Sigmoid colon (tissue), 4 donors: ENCODE measurements at regions not wholly inside any gene's neighbourhood (a gene's known extent, or its start where the extent isn't known, plus 50 kb on each side); places are given as distances from the start of the nearest gene placed in this dataset.
"Not testable (repeated sequence)": the region's sequence is repeated elsewhere in the genome, so short reads cannot be mapped to it uniquely, and the experiment has no call there.

Experiments used
- POLR2AphosphoS5 ChIP-seq, 4 donors: sonication (generic); formaldehyde crosslinking; IDR thresholded peaks; one replicate each; pipeline ENCODE4 v1.6.1; 2017; ENCODE audit warnings: antibody characterized with exemption in 4 of 4
- TF ChIP-seq, protein P1 (sequence below), 4 experiments: fragments of 450-650 bp in 3 of 4; fragments of 200-600 bp in 1 of 4; IDR thresholded peaks; one replicate each; pipeline ENCODE4 v1.5.1; 2016 to 2019; ENCODE audit warnings: antibody characterized with exemption in 4 of 4, mild to moderate bottlenecking in 3 of 4, moderate library complexity in 2 of 4

DNA sequence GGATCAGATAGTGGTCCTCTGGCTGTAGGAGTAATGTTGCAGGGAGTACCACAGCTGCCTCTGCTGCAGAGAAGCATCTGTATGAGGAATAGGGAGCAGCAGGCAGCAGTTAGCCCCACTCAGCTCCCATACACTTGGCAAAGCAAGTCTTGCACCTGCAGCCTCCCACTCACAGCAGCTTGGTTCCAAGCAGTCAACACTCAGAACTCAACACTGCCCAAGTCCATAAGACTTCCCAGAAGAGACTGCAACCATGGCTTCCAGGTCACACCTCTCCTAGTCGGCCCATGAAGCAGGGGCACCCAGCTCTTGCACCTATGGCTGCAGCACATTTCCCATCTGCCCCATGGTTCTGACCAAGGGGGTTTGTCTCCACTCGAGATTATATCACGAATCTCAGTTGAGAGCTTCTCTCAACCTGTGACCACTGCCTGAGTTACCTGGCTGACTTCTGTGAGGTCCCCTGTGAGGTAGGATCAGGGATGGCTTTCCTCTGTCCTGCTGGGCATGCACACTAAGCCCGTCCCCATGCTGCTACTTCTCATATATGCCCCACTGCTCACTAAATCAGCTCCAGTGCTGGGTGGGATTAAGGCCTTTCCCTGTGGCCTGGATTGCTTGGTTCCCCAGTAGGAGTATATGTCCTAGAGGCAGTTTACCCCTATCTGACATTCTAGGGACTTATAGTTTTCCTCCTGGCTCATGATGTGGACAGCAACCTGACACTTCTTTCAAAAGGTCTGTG lies 562.0 kb upstream of the TPTE start:
- TF ChIP-seq, protein P1, sequence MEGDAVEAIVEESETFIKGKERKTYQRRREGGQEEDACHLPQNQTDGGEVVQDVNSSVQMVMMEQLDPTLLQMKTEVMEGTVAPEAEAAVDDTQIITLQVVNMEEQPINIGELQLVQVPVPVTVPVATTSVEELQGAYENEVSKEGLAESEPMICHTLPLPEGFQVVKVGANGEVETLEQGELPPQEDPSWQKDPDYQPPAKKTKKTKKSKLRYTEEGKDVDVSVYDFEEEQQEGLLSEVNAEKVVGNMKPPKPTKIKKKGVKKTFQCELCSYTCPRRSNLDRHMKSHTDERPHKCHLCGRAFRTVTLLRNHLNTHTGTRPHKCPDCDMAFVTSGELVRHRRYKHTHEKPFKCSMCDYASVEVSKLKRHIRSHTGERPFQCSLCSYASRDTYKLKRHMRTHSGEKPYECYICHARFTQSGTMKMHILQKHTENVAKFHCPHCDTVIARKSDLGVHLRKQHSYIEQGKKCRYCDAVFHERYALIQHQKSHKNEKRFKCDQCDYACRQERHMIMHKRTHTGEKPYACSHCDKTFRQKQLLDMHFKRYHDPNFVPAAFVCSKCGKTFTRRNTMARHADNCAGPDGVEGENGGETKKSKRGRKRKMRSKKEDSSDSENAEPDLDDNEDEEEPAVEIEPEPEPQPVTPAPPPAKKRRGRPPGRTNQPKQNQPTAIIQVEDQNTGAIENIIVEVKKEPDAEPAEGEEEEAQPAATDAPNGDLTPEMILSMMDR (IDR thresholded peaks at IDR 0.05), result not testable (repeated sequence)
- not testable (repeated sequence) for TF ChIP-seq POLR2AphosphoS5 (IDR thresholded peaks at IDR 0.05)
